IMR-90 (cell line): ENCODE measurements at regions not wholly inside any gene's neighbourhood (a gene's known extent, or its start where the extent isn't known, plus 50 kb on each side); places are given as distances from the start of the nearest gene placed in this dataset.

Experiments used
- ATAC-seq: fragments of 200-7000 bp; cut with Tn5 transposase; 2 replicates; pipeline ENCODE4 v1.9.1; 2020; ENCODE audit warnings: low read depth, mild to moderate bottlenecking, moderate library complexity
- BruUV-seq: library from RNA; stranded (reverse); fragments of 400-500 nt; replicated peaks from 2 replicates; lab custom pipeline; 2021; lab: Mats Ljungman, UMichigan
- CTCF ChIA-PET: fragments of 300-600 bp; formaldehyde crosslinking; extraction: SDS; loops from one replicate; lab custom pipeline; 2021; ENCODE audit warnings: antibody characterized with exemption; lab: Yijun Ruan, JAX
- POLR2A ChIA-PET: fragments of 300-600 bp; sonication (Branson Sonifier 250); formaldehyde crosslinking; loops from one replicate; lab custom pipeline; 2022; ENCODE audit warnings: antibody characterized with exemption; ENCODE audit not compliant: unreplicated experiment; lab: Charles Lee
- DNase-seq: peaks from one replicate; pipeline ENCODE4 v3.0.0; 2013
- H2AFZ ChIP-seq: replicated peaks from 2 replicates; pipeline ENCODE3; 2013; ENCODE audit warnings: low read length, mild to moderate bottlenecking; ENCODE audit not compliant: poor library complexity
- H2AK5ac ChIP-seq: 2 replicates; pipeline ENCODE4 v1.6.1; 2013; ENCODE audit warnings: low read depth, low read length, inconsistent platforms
- H2AK9ac ChIP-seq: replicated peaks from 2 replicates; pipeline ENCODE3; 2013; ENCODE audit warnings: mild to moderate bottlenecking, low read depth, low read length, moderate library complexity; ENCODE audit not compliant: poor library complexity
- H2BK120ac ChIP-seq: 2 replicates; pipeline ENCODE4 v1.6.1; 2013; ENCODE audit warnings: low read depth, low read length, inconsistent platforms
- H2BK15ac ChIP-seq: 3 replicates; pipeline ENCODE4 v1.6.1; 2013; ENCODE audit warnings: low read depth, low read length, inconsistent platforms
- H2BK20ac ChIP-seq: 2 replicates; pipeline ENCODE4 v1.6.1; 2013; ENCODE audit warnings: low read depth, mild to moderate bottlenecking, inconsistent platforms, low read length, moderate library complexity
- H2BK5ac ChIP-seq: 2 replicates; pipeline ENCODE4 v1.6.1; 2013; ENCODE audit warnings: mild to moderate bottlenecking, low read depth, low read length, inconsistent platforms; ENCODE audit not compliant: poor library complexity, severe bottlenecking
- H3K14ac ChIP-seq: replicated peaks from 2 replicates; pipeline ENCODE4 v1.6.1; 2013; ENCODE audit warnings: low read depth, low read length, inconsistent platforms
- H3K18ac ChIP-seq: 2 replicates; pipeline ENCODE4 v1.6.1; 2013; ENCODE audit warnings: low read depth, low read length, control low read depth
- H3K23ac ChIP-seq: 2 replicates; pipeline ENCODE4 v1.6.1; 2013; ENCODE audit warnings: low read depth, low read length, inconsistent platforms
- H3K27ac ChIP-seq: 2 replicates; pipeline ENCODE4 v1.5.1; 2013; ENCODE audit warnings: mild to moderate bottlenecking, control low read depth, low read length; ENCODE audit not compliant: insufficient read depth
- H3K27me3 ChIP-seq: 2 replicates; pipeline ENCODE4 v1.6.1; 2013; ENCODE audit warnings: low read length; ENCODE audit not compliant: control insufficient read depth, insufficient read depth
- H3K36me3 ChIP-seq: 2 replicates; pipeline ENCODE4 v1.6.1; 2013; ENCODE audit warnings: low read length, mixed read lengths; ENCODE audit not compliant: control insufficient read depth, insufficient read depth
- H3K4ac ChIP-seq: 2 replicates; pipeline ENCODE4 v1.6.1; 2013; ENCODE audit warnings: low read depth, low read length, inconsistent platforms
- H3K4me1 ChIP-seq: 2 replicates; pipeline ENCODE4 v1.6.1; 2013; ENCODE audit warnings: low read length, mixed read lengths; ENCODE audit not compliant: control insufficient read depth, insufficient read depth
- H3K4me2 ChIP-seq: 2 replicates; pipeline ENCODE4 v1.6.1; 2013; ENCODE audit warnings: low read depth, mild to moderate bottlenecking, control low read depth, low read length, moderate library complexity
- H3K4me3 ChIP-seq: 2 replicates; pipeline ENCODE4 v1.5.1; 2013; ENCODE audit warnings: low read depth, mild to moderate bottlenecking, control low read depth, low read length, moderate library complexity; ENCODE audit not compliant: insufficient read depth
- H3K56ac ChIP-seq: 2 replicates; pipeline ENCODE4 v1.6.1; 2013; ENCODE audit warnings: low read length, inconsistent platforms; ENCODE audit not compliant: insufficient read depth; ENCODE audit errors: extremely low read depth
- H3K79me1 ChIP-seq, 2 experiments: 2 replicates each; pipeline ENCODE4 v1.6.1; 2013; ENCODE audit warnings: low read length in 2 of 2, inconsistent platforms in 1 of 2, low read depth in 1 of 2
- H3K9ac ChIP-seq: 2 replicates; pipeline ENCODE4 v1.6.1; 2013; ENCODE audit warnings: low read depth, low read length, control low read depth
- H3K9me1 ChIP-seq: 2 replicates; pipeline ENCODE4 v1.6.1; 2013; ENCODE audit warnings: low read length, inconsistent platforms; ENCODE audit not compliant: insufficient read depth
- H3K9me3 ChIP-seq: 2 replicates; pipeline ENCODE4 v1.6.1; 2013; ENCODE audit warnings: low read length; ENCODE audit not compliant: control insufficient read depth, insufficient read depth
- H4K20me1 ChIP-seq: 2 replicates; pipeline ENCODE4 v1.6.1; 2013; ENCODE audit warnings: low read length, inconsistent platforms; ENCODE audit not compliant: insufficient read depth
- H4K5ac ChIP-seq: 2 replicates; pipeline ENCODE4 v1.6.1; 2013; ENCODE audit warnings: mild to moderate bottlenecking, low read depth, low read length, control low read depth
- H4K8ac ChIP-seq, 2 experiments: 2 replicates each; pipeline ENCODE4 v1.6.1; 2013; ENCODE audit warnings: low read depth in 2 of 2, low read length in 2 of 2, control low read depth in 1 of 2, inconsistent platforms in 1 of 2
- H4K91ac ChIP-seq: 2 replicates; pipeline ENCODE4 v1.6.1; 2013; ENCODE audit warnings: low read depth, low read length, inconsistent platforms; ENCODE audit not compliant: insufficient read depth
- BHLHE40 ChIP-seq: fragments of 150-350 bp; IDR thresholded peaks from 2 replicates; pipeline ENCODE4 v1.6.1; 2016; ENCODE audit warnings: mild to moderate bottlenecking, low read depth, low read length
- FOS ChIP-seq: fragments of 150-350 bp; IDR thresholded peaks from 2 replicates; pipeline ENCODE4 v1.6.1; 2016; ENCODE audit warnings: low read depth, low read length
- MAFK ChIP-seq: IDR thresholded peaks from 2 replicates; pipeline ENCODE4 v1.6.1; 2012; ENCODE audit warnings: low read depth, low read length, improper control_type of control experiment
- MAZ ChIP-seq: IDR thresholded peaks from 2 replicates; pipeline ENCODE4 v1.6.1; 2012; ENCODE audit warnings: low read depth, mild to moderate bottlenecking, low read length, improper control_type of control experiment, moderate library complexity, borderline replicate concordance
- MXI1 ChIP-seq: IDR thresholded peaks from 2 replicates; pipeline ENCODE4 v1.6.1; 2012; ENCODE audit warnings: low read depth, mild to moderate bottlenecking, low read length, moderate library complexity, borderline replicate concordance
- NFE2L2 ChIP-seq: fragments of 150-350 bp; IDR thresholded peaks from 2 replicates; pipeline ENCODE4 v1.6.1; 2016; ENCODE audit warnings: low read depth, mild to moderate bottlenecking, low read length
- POLR2A ChIP-seq: IDR thresholded peaks from 2 replicates; pipeline ENCODE4 v1.6.1; 2012; ENCODE audit warnings: mild to moderate bottlenecking, low read depth, low read length
- RAD21 ChIP-seq: IDR thresholded peaks from 2 replicates; pipeline ENCODE4 v1.6.1; 2012; ENCODE audit warnings: low read length, improper control_type of control experiment
- RCOR1 ChIP-seq: IDR thresholded peaks from 2 replicates; pipeline ENCODE4 v1.6.1; 2012; ENCODE audit warnings: mild to moderate bottlenecking, low read length, improper control_type of control experiment; ENCODE audit not compliant: insufficient replicate concordance
- RFX5 ChIP-seq: IDR thresholded peaks from 2 replicates; pipeline ENCODE4 v1.8.0; 2012; ENCODE audit warnings: low read depth, mild to moderate bottlenecking, low read length, moderate library complexity
- SMC3 ChIP-seq: fragments of 150-350 bp; IDR thresholded peaks from 2 replicates; pipeline ENCODE4 v1.6.1; 2016; ENCODE audit warnings: low read depth, mild to moderate bottlenecking, antibody characterized with exemption, low read length, moderate library complexity
- WGBS, 2 experiments: methylation state at CpG; one replicate each; pipeline versions ENCODE4 v1.1.5 to v1.1.7; 2013; ENCODE audit warnings: missing lambda C conversion rate in 2 of 2; ENCODE audit not compliant: insufficient read length in 1 of 2; ENCODE audit errors: extremely low coverage in 2 of 2; 5-methylcytosine and 5-hydroxymethylcytosine counted together
- dilution Hi-C: fragments of 300-500 bp; cut with HindIII; formaldehyde crosslinking; loops from one replicate; pipeline ENCODE4 v1.14.3; 2018; ENCODE audit warnings: low sequenced_read_pairs; ENCODE audit not compliant: unreplicated experiment
- in situ Hi-C: fragments of 300-500 bp; cut with MboI; formaldehyde crosslinking; loops from 3 replicates; pipeline ENCODE4 v1.14.3; 2019; ENCODE audit warnings: low sequenced_read_pairs, inconsistent platforms, mixed read lengths
- intact Hi-C: fragments of 100-400 bp; cut with micrococcal nuclease; formaldehyde crosslinking; loops from 2 replicates; pipeline ENCODE4 v1.10.0; 2022
- TF ChIP-seq, protein P1 (sequence below): conservative IDR thresholded peaks from 2 replicates; pipeline ENCODE4 v1.5.1; 2012; ENCODE audit warnings: mild to moderate bottlenecking, low read depth, low read length, improper control_type of control experiment

DNA sequence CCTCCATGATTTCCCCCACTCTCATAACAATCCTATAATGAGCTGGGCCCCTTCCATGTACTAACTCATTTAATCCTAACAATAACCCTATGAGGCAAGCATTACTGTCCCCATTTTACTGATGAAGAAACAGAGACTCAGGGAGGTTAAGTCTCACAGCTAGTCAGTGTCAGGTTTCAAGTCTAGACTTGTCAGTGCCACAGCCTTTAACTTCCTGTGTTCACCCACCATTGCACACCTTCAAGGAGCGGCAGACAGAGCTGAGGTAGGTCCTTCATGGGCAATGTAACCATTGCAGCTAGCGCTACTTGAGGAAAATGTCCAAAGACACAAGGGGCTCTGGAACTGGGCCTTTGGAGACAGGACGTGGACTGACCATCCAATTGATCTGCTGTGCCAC lies 105.8 kb upstream of the CTNNB1 start:
- CTCF ChIA-PET = no interaction called here
- WGBS, 2 experiments = 72% methylated on average over 2 of the region's 3 CpGs; no CpG with 5 or more reads in 1 of the 2 experiments
- BruUV-seq = no TSS peak

More for the DNA sequence above, 105.8 kb upstream of the CTNNB1 start:
- H3K79me1 ChIP-seq = no peaks in the 10 kb centered on the region
- dilution Hi-C loops = no loop called here
- no peak overlapping the region for H2BK5ac ChIP-seq
- no peak overlapping the region for H4K8ac ChIP-seq
- no peak overlapping the region for H2AK9ac ChIP-seq
- TF ChIP-seq FOS = no peak
- TF ChIP-seq POLR2A = no peak
- no peak for TF ChIP-seq RAD21
- no peak for TF ChIP-seq MAFK
- TF ChIP-seq SMC3 = no peak
- TF ChIP-seq NFE2L2 = no peak
- TF ChIP-seq RCOR1 = no peak
- TF ChIP-seq RFX5 = no peak
- no peak for TF ChIP-seq MAZ
- no peak for TF ChIP-seq MXI1
- no peak for TF ChIP-seq BHLHE40
- TF ChIP-seq, protein P1, sequence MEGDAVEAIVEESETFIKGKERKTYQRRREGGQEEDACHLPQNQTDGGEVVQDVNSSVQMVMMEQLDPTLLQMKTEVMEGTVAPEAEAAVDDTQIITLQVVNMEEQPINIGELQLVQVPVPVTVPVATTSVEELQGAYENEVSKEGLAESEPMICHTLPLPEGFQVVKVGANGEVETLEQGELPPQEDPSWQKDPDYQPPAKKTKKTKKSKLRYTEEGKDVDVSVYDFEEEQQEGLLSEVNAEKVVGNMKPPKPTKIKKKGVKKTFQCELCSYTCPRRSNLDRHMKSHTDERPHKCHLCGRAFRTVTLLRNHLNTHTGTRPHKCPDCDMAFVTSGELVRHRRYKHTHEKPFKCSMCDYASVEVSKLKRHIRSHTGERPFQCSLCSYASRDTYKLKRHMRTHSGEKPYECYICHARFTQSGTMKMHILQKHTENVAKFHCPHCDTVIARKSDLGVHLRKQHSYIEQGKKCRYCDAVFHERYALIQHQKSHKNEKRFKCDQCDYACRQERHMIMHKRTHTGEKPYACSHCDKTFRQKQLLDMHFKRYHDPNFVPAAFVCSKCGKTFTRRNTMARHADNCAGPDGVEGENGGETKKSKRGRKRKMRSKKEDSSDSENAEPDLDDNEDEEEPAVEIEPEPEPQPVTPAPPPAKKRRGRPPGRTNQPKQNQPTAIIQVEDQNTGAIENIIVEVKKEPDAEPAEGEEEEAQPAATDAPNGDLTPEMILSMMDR = no peak
- H3K56ac ChIP-seq = no peak overlapping the region
- no peak overlapping the region for H3K4me2 ChIP-seq
- H3K23ac ChIP-seq = no peak overlapping the region
- no peak overlapping the region for H3K9ac ChIP-seq
- no peak overlapping the region for H2BK20ac ChIP-seq
- no peak overlapping the region for H4K91ac ChIP-seq
- POLR2A ChIA-PET = no interaction called here
- no peaks in the 10 kb centered on the region for H3K27me3 ChIP-seq
- H3K9me3 ChIP-seq = no peaks in the 10 kb centered on the region
- H4K5ac ChIP-seq = no peak overlapping the region
- DNase-seq (no peak), ATAC-seq (no peak)
- H3K4me3 ChIP-seq = no peak overlapping the region
- H3K14ac ChIP-seq = no peak overlapping the region
- no peak overlapping the region for H3K18ac ChIP-seq
- no peak overlapping the region for H2AK5ac ChIP-seq
- in situ Hi-C loops = no loop called here
- H2BK15ac ChIP-seq = no peak overlapping the region
- H3K9me1 ChIP-seq = no peaks in the 10 kb centered on the region
- no peak overlapping the region for H2AFZ ChIP-seq
- no peaks in the 10 kb centered on the region for H3K4me1 ChIP-seq
- no peak overlapping the region for H2BK120ac ChIP-seq
- no peak overlapping the region for H3K4ac ChIP-seq
- intact Hi-C loops = no loop called here
- H4K20me1 ChIP-seq = no peaks in the 10 kb centered on the region
- no peak overlapping the region for H3K27ac ChIP-seq
- H3K36me3 ChIP-seq = no peaks in the 10 kb centered on the region
